ENCODE measurements at regions not wholly inside any gene's neighbourhood (a gene's known extent, or its start where the extent isn't known, plus 50 kb on each side); places are given as distances from the start of the nearest gene placed in this dataset.

- TF ChIP-seq EZH2 (IDR thresholded peaks at IDR 0.05; ENCODE audit: insufficient read depth, poor library complexity, severe bottlenecking) = no peak
- TF ChIP-seq EZH2phosphoT487 (IDR thresholded peaks at IDR 0.05; ENCODE audit: insufficient read depth, low read depth) = no peak
Measured at GRCh38 chr10:131033166-131034085, 278.1 kb downstream of the TCERG1L start.

Measured in GM23248 (cell line).